Naive B cell (primary cell): ENCODE measurements at regions not wholly inside any gene's neighbourhood (a gene's known extent, or its start where the extent isn't known, plus 50 kb on each side); places are given as distances from the start of the nearest gene placed in this dataset.
A peak's percentile ranks its signal among the peaks of the same experiment; 100 is the strongest.

Experiments
- ATAC-seq, 2 donors: fragments of 150-1000 bp; cut with Tn5 transposase; 2 replicates each; pipeline ENCODE4 v1.10.0; 2021; ENCODE audit warnings: low read depth in 2 of 2, mild to moderate bottlenecking in 2 of 2, moderate library complexity in 2 of 2
- DNase-seq: peaks from one replicate; pipeline ENCODE4 v3.0.0; 2022
- H3K27ac Mint-ChIP-seq, 6 donors: one replicate each; pipeline ENCODE4 v1.8.0; 2020 to 2022; ENCODE audit warnings: mild to moderate bottlenecking in 6 of 6, mixed read lengths in 6 of 6, moderate library complexity in 5 of 6, inconsistent platforms in 2 of 6
- H3K27me3 Mint-ChIP-seq, 3 donors: one replicate each; pipeline ENCODE4 v1.8.0; 2021 to 2022; ENCODE audit warnings: mixed read lengths in 3 of 3, mild to moderate bottlenecking in 1 of 3
- H3K36me3 Mint-ChIP-seq, 2 donors: one replicate each; pipeline ENCODE4 v1.8.0; 2020 to 2022; ENCODE audit warnings: mixed read lengths in 2 of 2, inconsistent platforms in 1 of 2, mild to moderate bottlenecking in 1 of 2
- H3K4me1 Mint-ChIP-seq, 3 donors: one replicate each; pipeline ENCODE4 v1.8.0; 2020 to 2022; ENCODE audit warnings: mixed read lengths in 3 of 3, inconsistent platforms in 1 of 3, mild to moderate bottlenecking in 1 of 3, moderate library complexity in 1 of 3
- H3K4me3 Mint-ChIP-seq, 8 donors: one replicate each; pipeline ENCODE4 v1.8.0; 2020 to 2022; ENCODE audit warnings: mild to moderate bottlenecking in 8 of 8, mixed read lengths in 8 of 8, moderate library complexity in 8 of 8, inconsistent platforms in 2 of 8
- H3K9me3 Mint-ChIP-seq, 7 donors: one replicate each; pipeline ENCODE4 v1.8.0; 2020 to 2022; ENCODE audit warnings: mixed read lengths in 7 of 7, mild to moderate bottlenecking in 5 of 7, inconsistent platforms in 2 of 7, moderate library complexity in 1 of 7

DNA sequence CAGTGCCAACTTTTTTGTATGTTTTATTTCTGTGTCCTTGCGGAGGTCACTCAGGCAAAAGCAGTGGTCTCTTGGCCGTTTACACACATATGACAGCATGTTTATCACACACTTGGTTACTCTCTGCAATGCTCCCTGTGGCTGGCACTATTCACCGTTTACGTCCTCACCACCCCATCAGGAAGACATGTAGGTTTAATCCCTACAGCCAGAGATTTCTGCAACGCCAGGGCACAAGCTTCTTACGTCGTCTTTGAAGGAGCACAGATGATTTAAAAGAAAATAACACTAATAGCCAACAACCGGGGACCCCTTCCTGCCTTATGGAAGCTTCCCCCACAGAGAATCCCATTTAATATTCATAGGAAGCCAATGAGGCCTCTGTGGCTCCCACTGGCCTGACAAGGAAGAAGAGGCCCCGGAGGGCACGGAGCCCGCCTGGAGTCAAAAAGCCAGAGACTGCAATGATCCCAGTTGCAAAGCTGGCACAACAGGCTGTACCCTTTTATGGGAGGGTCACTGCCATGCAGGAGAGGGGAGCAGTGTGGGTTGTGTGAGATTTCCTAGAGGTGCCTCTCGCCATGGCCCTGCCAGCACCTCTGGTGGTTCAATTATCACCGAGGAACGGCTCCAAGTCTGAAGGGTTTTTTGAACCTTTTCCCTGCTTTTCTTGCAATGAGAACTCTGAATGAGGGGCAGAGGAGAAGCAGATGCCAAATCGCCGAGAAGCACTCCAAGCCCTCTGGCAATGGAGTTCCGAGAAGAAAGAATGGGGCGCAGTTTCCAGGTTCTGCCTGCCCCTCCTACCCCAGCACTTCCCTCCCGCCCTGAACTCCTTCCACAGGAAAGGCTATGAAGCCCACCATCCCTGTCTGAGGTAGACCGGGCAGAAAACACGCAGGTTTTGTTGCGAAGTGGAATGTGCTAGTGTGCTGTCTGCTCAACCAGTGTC lies 96.2 kb downstream of the THBS2 start:
- no peak for ATAC-seq
- Mint-ChIP-seq H3K9me3 (peaks cover 0 to 16% (median 4%) of the 10 kb centered on the region in 7 donors), H3K4me1 (no peaks in the 10 kb centered on the region), H3K27me3 (peaks cover 0 to 11% (median 7%) of the 10 kb centered on the region in 3 donors), H3K27ac (no peak overlapping the region), H3K36me3 (no peaks in the 10 kb centered on the region), H3K4me3 (no peak overlapping the region)
- DNase-seq: no peak

DNA sequence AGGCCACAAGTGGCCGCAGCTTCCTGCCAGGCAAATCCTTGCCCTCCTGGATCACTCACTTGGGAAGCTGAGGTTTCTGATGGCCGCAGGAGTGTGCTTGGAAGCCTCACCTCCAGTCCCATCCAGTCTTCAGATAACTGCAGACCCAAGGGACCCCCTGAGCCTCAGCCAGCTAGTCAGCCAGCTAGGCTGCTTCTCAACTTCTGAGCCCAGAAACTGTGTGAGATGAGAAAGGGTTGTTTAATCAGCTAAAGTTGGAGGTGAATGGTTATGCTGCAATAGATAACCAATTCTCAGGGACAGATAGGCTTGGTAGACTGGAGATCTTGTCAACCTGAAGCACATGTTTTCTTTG lies 96.9 kb downstream of the THBS2 start:
- no peak overlapping the region for H3K27ac Mint-ChIP-seq
- ATAC-seq: no peak
- H3K9me3 Mint-ChIP-seq: peaks cover 0 to 16% (median 4%) of the 10 kb centered on the region in 7 donors
- H3K27me3 Mint-ChIP-seq: peaks cover 0 to 11% (median 7%) of the 10 kb centered on the region in 3 donors
- no peaks in the 10 kb centered on the region for H3K4me1 Mint-ChIP-seq
- no peaks in the 10 kb centered on the region for H3K36me3 Mint-ChIP-seq
- H3K4me3 Mint-ChIP-seq: no peak overlapping the region
- no peak for DNase-seq

GRCh38 chr6:169156108-169156792 lies 97.4 kb downstream of the THBS2 start:
- Mint-ChIP-seq H3K36me3 (no peaks in the 10 kb centered on the region), H3K4me3 (no peak overlapping the region), H3K27me3 (peaks cover 0 to 11% (median 7%) of the 10 kb centered on the region in 3 donors), H3K9me3 (peaks cover 0 to 16% (median 5%) of the 10 kb centered on the region in 7 donors), H3K4me1 (no peaks in the 10 kb centered on the region), H3K27ac (no peak overlapping the region)
- no peak for DNase-seq
- no peak for ATAC-seq

- H3K9me3 Mint-ChIP-seq: peaks cover 0 to 22% (median 8%) of the 10 kb centered on the region in 7 donors
- ATAC-seq (no peak), DNase-seq (no peak)
- H3K36me3 Mint-ChIP-seq: peaks cover 0 to under 1% of the 10 kb centered on the region in 2 donors
- H3K4me1 Mint-ChIP-seq: no peaks in the 10 kb centered on the region
- H3K4me3 Mint-ChIP-seq: no peak overlapping the region
- peaks cover 0 to 11% (median 7%) of the 10 kb centered on the region in 3 donors for H3K27me3 Mint-ChIP-seq
- peak overlapping the region in 1 of 6 donors; percentile 64 for H3K27ac Mint-ChIP-seq
Measured at GRCh38 chr6:169155481-169155880, 98.2 kb downstream of the THBS2 start.

GRCh38 chr6:169153401-169153800 lies 100.2 kb downstream of the THBS2 start:
- DNase-seq (no peak), ATAC-seq (no peak)
- Mint-ChIP-seq H3K27me3 (peaks cover 0 to 11% (median 7%) of the 10 kb centered on the region in 3 donors), H3K9me3 (peaks cover 6 to 42% (median 21%) of the 10 kb centered on the region in 7 donors), H3K36me3 (peaks cover 0 to 12% of the 10 kb centered on the region in 2 donors), H3K4me1 (no peaks in the 10 kb centered on the region), H3K4me3 (no peak overlapping the region), H3K27ac (no peak overlapping the region)

- Mint-ChIP-seq H3K27me3 (peaks cover 0 to 8% (median 0%) of the 10 kb centered on the region in 3 donors), H3K4me3 (no peak overlapping the region), H3K4me1 (no peaks in the 10 kb centered on the region), H3K27ac (no peak overlapping the region), H3K9me3 (peaks cover 6 to 45% (median 25%) of the 10 kb centered on the region in 7 donors), H3K36me3 (peaks cover 0 to 12% of the 10 kb centered on the region in 2 donors)
- DNase-seq (no peak), ATAC-seq (no peak)
Measured at GRCh38 chr6:169146521-169146920, 107.1 kb downstream of the THBS2 start.

DNA sequence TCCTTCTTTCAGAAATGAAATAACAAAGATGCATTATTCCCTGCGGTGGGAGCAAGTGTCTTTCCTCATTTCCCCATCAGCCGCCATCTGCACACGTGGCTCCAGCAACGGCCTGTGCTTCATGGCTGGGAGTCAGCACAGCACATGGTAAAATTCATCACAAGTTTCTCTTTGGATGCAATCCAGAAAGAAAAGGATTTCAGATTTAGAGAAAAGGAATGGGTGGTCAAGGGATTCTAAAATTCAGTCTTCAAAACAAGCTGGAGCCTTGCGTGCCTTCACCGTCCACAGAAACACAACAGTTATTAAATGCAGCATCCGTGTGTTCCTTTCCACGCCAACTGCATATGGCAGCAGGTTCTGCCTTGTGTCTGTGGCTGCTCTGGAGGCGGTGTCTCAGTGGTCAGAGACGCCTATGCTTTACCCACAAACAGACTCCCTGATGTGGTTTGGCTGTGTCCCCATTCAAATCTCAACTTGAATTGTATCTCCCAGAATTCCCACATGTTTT lies 107.6 kb downstream of the THBS2 start:
- DNase-seq: no peak
- H3K36me3 Mint-ChIP-seq: peaks cover 0 to 12% of the 10 kb centered on the region in 2 donors
- peaks cover 6 to 42% (median 21%) of the 10 kb centered on the region in 7 donors for H3K9me3 Mint-ChIP-seq
- H3K4me3 Mint-ChIP-seq: no peak overlapping the region
- no peak overlapping the region for H3K27ac Mint-ChIP-seq
- peaks cover 0 to 8% (median 0%) of the 10 kb centered on the region in 3 donors for H3K27me3 Mint-ChIP-seq
- no peak for ATAC-seq
- no peaks in the 10 kb centered on the region for H3K4me1 Mint-ChIP-seq

DNA sequence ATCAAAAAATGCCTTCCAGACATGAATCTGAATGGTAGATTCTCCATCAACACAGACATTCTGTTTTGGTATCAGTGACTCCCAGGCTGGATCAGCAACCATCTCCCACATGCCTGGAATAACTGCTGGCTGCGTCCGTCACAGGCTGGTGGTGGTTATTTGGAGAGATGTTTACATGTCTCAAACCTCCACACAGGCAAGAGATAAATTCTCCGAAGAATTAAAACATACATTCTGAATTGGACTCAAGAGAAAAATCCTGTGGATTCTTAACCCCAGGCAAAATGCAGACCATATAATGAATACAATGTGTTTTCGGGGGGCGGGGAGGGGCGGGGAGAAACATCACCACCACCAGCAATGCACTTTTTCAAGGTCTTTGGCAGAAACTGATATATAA lies 108.2 kb downstream of the THBS2 start:
- H3K4me3 Mint-ChIP-seq: no peak overlapping the region

DNA sequence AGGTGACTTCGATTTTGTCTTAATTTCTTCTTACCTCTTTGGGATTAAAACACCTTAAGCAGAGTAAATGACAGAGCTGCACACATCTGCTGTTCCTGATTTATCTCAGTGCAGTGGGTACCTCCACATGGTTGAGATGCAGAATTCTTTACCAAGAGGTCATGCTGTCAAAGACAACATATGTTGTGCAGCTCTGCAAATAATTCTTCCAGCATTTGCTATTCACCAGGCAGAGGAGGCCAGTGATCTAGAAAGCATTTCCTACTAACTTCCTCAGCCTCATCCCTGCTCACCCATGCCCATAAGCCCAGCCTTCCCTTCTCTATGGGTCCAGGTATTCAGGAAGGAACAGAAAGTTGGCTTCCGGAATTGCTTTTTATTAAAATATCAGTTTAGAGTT lies 109.3 kb downstream of the THBS2 start:
- DNase-seq (no peak), ATAC-seq (no peak)
- Mint-ChIP-seq H3K27ac (no peak overlapping the region), H3K4me1 (no peaks in the 10 kb centered on the region), H3K4me3 (no peak overlapping the region), H3K9me3 (peaks cover 1 to 27% (median 10%) of the 10 kb centered on the region in 7 donors), H3K27me3 (peaks cover 0 to 8% (median 0%) of the 10 kb centered on the region in 3 donors), H3K36me3 (no peaks in the 10 kb centered on the region)

More for the DNA sequence above, 108.2 kb downstream of the THBS2 start:
- Mint-ChIP-seq H3K27ac (no peak overlapping the region), H3K36me3 (peaks cover 0 to 11% of the 10 kb centered on the region in 2 donors), H3K9me3 (peaks cover 6 to 38% (median 18%) of the 10 kb centered on the region in 7 donors), H3K27me3 (peaks cover 0 to 8% (median 0%) of the 10 kb centered on the region in 3 donors), H3K4me1 (no peaks in the 10 kb centered on the region)
- ATAC-seq: no peak
- no peak for DNase-seq

DNA sequence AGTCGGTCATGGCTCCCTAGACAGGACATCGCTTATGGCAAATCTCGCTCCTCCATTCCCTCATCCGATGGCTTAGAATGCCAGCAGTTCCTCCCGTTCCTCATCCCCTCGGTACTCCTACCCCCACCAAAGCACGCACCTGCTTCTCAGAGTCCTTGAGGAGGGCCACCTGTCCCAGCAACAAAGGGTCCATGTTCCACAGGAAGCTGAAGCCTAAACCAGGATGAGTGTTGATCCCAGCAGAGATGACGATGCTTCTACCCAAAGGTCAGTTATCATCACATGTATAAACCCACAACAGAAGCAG lies 111.2 kb downstream of the THBS2 start:
- Mint-ChIP-seq H3K4me3 (no peak overlapping the region), H3K27me3 (peaks cover 0 to 8% (median 0%) of the 10 kb centered on the region in 3 donors), H3K36me3 (no peaks in the 10 kb centered on the region), H3K4me1 (no peaks in the 10 kb centered on the region), H3K27ac (no peak overlapping the region), H3K9me3 (peaks cover 0 to 17% (median 8%) of the 10 kb centered on the region in 7 donors)
- DNase-seq (no peak), ATAC-seq (no peak)

- Mint-ChIP-seq H3K27me3 (peaks cover 0 to 8% (median 0%) of the 10 kb centered on the region in 3 donors), H3K27ac (no peak overlapping the region), H3K4me3 (no peak overlapping the region), H3K36me3 (no peaks in the 10 kb centered on the region), H3K4me1 (no peaks in the 10 kb centered on the region), H3K9me3 (peaks cover 0 to 11% (median 7%) of the 10 kb centered on the region in 7 donors)
- DNase-seq (no peak), ATAC-seq (no peak)
Measured at GRCh38 chr6:169141671-169142537, 111.7 kb downstream of the THBS2 start.

DNA sequence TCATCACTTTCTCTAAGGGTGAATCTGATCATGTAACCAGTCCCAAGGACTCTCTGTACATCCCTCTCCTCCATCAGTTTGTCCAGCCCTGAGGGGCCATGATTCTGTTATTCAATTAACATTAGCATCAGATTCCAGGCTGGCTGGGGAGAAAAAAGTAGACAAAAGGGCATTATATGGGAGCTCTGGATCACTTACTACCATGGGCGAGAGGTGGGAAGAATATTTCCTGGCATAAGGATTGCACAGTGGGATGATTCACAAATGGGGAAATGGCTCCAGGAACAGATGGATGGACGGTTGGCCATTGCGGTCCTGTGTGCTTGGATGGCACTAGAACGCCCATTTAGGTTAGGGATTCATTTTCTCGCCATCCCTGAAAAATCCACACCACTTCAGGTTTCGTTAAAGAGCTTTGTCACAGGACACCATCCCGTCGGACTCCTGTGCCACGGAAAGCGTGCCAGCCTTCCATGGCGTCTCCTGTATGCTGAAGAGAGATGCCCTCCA lies 112.6 kb downstream of the THBS2 start:
- DNase-seq: no peak
- H3K4me1 Mint-ChIP-seq: no peaks in the 10 kb centered on the region
- H3K27ac Mint-ChIP-seq: no peak overlapping the region
- ATAC-seq: no peak
- no peaks in the 10 kb centered on the region for H3K36me3 Mint-ChIP-seq
- peaks cover 0 to 8% (median 0%) of the 10 kb centered on the region in 3 donors for H3K27me3 Mint-ChIP-seq
- H3K4me3 Mint-ChIP-seq: no peak overlapping the region
- H3K9me3 Mint-ChIP-seq: peaks cover 0 to 11% (median 4%) of the 10 kb centered on the region in 7 donors
